AML-193 (cell line): ENCODE measurements at regions not wholly inside any gene's neighbourhood (a gene's known extent, or its start where the extent isn't known, plus 50 kb on each side); places are given as distances from the start of the nearest gene placed in this dataset.
"Not testable (repeated sequence)": the region's sequence is repeated elsewhere in the genome, so short reads cannot be mapped to it uniquely, and the experiment has no call there.

Experiments
- DNase-seq, 2 experiments: peaks; one replicate each; lab custom pipeline; 2025; lab: John Stamatoyannopoulos, UW

DNA sequence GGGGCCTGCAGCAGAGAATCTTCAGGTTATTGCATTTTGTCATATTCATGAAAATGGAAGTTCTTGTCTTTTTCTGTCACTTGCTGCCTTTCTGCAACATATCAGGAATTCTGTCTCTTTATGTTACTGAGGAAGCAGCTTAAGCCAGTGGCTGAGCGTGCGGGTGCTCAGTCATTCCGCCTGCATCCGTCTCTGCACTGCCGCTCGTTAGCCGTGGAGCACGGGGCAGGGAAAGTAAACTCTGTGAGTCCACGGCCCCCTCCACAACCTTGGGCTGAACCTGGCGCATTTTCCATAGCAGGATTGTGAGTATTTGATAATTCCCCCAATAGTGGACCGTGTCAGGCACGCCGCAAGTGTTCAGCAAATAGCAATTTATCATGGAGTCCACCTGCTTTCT, 1007.7 kb downstream of the BRD1 start:
- DNase-seq = no peak

DNA sequence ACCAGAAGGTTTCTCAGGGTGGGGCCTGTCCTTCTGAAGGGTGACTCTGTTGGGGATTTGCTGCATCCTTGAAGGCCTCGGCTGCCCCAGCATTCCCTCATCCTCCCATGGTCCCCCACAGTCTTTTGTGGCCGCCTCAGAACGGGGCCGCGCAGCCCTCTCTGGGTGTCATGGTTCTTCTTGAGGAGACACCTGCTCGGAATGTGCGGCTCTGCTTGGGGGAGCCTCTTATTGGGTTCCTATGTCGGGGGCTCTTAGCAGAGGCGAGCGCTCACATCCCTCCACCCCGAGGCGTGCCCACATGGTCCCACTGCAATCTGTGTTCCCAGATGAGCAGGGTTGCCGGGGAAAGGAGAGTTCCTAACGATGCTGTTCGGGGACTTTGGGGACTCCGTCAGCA, 1008.4 kb downstream of the BRD1 start:
- DNase-seq = no peak

DNA sequence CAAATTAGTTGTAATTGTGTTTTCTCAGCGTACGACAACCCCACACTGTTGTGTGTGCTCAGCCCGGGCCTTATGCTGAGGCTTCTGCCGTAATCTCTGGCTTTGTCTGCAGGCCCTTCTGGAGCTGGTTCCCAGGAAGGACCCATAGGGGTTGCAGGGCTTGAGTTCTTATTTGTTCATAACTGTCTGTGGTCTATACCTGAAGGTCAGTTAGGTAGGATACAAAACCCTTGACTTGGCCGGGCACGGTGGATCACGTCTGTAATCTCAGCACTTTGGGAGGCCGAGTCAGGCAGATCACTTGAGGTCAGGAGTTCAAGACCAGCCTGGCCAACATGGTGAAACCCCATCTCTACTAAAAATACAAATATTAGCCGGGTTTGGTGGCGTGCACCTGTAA, 1010.2 kb downstream of the BRD1 start:
- not testable (repeated sequence) for DNase-seq

DNA sequence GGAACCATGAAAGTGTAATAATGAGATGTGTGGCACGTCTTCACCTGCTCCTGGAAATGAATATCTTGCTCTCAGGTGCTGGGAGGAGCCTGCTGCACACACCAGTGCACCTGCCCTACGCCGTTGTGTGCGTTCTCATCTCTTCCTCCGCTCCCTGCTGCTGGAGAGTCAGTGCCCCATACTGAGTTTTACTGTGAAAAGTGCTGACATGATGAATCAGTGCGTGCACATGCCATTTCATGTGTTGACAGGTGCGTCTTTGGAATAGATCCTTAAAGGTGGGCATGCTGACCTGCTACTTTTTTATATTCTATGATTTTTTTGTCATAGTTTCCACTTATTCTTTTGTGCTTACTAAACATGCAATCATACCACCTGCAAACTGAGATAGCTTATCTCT, 1015.8 kb downstream of the BRD1 start:
- DNase-seq = no peak

DNA sequence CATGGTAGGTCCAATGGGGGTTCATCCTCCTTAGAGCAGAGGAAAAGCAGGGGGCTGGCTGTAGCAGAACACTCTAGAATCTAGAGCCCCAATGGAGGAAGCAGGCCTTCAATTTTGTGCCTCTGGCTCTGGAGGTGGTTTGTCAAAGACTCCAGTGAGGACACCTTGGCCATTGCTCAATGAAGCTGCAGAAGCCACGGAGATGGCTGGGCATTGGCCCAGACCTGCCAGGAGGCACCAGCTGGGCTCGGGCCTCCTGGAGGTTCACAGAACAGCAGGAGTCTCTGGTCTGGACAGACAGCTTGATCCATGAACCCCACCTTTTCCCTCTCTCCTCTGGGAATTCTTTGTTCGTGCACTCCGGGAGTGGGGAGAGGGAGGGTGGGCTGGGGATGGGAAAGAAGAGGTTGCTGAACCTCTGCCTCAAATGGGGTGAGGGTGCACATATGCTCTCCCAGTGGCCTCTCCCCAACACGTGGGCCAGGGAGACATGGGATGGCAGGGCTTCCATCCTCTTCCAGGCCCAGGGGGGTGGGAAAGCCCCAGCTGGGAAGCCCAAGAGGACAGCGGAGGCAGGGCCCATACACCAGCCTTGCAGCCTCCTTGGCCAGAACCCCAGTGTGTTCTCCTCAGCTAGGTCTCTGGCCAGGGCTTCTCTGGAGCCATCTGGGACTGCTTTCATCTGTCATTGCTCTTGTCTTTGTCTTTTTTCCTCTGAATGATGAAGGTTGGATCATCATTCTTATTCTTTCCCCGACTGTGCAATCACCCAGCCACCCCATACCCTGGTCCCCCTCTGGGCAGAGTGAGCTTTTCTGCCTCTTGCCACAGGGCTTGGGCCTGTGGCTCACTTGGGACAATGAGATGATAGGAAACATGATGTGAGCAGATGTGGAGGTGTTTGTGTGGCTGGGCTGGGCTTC, 1019.4 kb downstream of the BRD1 start:
- no peak for DNase-seq

DNA sequence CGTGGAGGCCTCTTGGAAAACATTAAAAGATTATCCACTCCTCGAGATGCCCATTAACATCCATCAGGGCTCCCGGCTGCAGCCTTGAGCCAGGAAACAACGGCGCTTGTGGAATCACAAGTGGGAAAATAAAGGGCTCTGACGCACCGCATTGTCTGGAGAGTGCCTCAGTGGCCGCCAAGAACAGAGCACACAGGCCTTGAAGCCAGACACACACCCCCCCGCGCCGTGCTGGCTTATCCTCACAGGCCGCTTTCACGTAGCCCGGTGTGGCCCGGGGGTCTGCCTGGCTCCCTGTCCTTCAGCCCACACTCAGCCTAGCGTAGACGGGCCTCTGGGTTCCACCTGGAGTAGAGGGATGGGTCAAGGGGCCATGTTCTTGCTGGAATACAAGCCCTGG, 1020.5 kb downstream of the BRD1 start:
- no peak for DNase-seq

DNA sequence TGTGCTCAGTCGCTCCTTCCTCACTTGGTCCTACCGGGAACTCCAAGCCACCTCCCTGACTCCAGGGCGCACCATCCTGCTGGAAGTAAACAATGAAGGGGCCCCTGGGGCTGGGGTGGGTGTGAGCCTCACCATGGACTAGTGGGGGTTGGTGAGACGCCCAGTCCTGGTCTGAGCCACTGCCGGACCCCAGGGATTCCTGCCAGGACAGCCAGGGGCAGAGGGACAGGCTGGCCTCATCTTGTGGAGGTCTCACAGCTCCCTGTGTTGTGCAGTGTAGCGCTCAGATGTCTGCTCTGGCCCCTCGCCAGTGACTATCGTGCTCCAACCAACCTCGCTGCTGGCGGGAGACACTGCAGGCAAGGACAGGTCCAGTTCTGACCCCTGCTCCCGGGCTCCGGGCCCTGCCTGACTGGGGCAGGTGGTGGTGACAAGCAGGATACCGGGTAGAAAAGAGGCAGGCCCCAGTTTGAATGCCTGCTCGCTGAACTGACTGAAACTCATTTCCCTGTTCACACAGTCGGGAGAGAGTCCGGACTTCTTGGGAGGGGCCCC, 1021.4 kb downstream of the BRD1 start:
- DNase-seq = no peak

DNA sequence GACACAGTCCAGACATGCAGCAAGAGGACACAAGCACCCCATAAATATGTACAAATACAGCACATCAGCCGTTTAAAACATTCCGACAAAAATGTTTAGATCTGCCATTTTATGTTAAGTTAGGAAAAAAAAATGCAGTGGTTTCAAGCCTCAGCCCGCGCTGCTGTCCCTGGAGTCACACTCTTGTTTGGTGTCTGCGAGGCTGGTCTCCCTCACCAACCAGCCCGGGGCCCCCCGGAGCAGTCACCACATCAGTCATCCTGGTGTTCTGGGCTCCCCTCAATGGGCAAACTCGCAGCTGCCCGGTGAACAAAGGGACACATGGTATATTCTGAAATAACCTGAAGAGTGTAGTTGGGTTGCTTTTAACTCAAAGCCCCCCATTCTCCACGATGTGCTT, 1022.2 kb downstream of the BRD1 start:
- no peak for DNase-seq

DNA sequence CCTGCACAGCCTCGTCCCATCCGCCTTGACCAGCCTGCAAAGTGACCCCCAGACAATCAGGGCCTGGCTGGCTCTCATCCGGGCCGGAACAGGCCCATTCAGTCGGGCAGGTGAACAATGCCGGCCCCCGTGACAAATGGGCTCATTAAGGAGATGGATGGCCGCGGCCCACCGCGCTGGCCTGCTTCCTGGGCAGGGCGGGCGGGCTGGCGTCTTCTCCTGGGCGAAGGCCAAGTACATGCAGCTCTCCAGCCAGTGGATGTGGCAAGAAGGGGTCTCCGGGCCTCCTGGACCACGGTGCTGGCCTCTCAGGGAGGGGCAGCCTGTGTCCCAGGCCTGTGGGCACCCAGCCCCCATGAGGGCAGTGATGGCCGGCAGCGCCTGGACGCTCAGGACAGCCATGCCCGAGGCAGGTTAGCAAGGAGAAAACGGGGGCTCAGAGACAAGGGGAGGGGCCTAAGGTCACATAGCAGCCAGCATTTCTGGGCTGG, 1022.8 kb downstream of the BRD1 start:
- DNase-seq = no peak

DNA sequence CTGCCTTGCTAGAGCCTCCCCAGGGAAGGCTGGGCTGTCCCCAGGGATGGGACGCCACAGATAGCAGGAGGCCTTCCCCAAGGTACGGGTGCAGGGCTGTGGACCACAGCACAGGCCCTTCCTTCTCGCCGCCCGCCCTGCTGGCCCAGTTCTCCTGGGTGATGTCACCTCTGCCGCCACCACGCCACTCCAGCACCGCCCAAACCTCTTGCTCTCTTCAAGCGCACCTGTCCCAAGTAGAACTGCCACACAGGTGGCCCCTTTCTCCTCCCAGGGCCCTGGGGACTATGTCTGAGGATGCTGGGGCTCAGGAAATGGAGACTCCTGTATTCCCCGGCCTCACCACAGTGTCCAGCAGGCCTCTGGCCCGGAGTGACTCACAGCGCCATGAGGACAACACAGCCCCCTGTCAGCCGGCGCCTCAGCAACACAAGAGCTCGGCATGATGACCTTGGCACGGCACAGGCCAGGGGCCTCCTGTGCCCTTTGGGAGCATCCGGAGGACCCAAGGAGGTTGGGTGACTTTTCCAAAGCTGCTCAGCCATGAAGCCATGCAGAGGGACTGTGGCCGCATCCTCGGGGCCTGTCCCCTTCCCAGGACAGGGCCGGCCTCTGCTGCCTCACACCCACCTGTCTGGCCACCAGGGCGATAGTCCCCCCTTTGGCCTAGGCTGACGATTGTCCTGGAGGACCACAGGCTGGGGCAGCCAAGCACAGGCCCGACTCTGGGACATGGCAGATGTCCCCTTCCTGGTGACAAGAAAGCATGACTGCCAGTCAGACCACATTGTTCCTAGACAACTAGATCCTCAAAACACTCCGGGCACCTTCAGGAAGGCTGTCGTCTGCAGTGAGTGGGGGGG, 1023.5 kb downstream of the BRD1 start:
- no peak for DNase-seq

DNA sequence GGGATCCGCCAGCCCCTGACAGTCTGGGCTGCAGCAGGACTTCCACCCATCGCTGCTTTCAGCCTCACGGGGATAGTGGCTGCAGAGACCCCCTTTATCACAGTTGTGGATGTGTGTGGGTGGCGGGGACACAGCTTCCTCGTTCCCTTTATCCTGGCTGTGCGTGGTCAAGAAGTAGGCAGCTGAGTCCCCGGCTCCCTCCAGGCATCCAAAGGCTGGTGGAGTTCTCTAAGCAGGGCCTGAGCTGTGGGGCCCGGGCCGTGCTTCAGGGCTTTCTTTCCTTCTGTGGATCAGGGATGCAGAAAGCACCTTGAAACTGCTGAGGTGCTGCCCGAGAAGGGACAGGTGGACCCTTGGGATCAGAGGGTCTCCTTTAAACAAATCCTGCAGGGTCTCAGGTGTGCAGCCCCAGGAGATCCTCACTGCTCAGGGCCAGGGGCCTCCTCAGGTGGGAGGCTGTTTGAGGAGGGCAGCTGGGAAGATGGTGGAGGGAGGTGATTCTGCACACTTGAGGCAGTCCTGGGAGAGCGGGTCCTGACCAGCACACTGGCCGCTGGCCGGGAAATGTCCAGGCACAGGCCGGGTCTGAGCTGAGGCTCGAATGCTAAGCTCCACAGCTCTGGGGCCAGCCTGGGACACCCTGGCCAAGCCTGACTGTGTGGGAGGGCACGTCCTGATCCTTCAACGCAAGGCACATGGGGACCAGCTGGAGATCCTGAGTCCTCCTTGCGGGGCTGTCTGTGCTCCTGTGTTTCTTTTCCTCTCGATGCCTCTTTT, 1024.3 kb downstream of the BRD1 start:
- no peak for DNase-seq

DNA sequence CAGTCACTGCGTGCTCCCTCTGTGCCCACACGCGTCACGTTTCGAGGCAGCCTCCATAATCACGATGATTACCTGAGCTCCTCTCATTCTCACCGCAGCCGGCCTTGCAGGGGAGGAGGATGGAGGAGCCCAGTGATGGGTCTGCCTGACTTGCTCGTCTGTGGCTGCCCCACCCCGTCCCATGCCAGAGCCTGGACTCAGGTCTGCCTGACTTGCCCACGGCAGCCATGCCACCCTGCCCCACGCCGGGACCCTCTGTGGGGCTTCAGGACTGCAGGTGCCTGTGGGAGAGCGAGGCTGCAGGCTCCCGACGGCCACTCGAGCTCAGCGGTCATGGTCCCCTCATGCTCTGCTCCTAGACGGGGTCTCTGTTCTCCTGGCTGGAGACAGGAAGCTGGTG, 1025.1 kb downstream of the BRD1 start:
- no peak for DNase-seq

DNA sequence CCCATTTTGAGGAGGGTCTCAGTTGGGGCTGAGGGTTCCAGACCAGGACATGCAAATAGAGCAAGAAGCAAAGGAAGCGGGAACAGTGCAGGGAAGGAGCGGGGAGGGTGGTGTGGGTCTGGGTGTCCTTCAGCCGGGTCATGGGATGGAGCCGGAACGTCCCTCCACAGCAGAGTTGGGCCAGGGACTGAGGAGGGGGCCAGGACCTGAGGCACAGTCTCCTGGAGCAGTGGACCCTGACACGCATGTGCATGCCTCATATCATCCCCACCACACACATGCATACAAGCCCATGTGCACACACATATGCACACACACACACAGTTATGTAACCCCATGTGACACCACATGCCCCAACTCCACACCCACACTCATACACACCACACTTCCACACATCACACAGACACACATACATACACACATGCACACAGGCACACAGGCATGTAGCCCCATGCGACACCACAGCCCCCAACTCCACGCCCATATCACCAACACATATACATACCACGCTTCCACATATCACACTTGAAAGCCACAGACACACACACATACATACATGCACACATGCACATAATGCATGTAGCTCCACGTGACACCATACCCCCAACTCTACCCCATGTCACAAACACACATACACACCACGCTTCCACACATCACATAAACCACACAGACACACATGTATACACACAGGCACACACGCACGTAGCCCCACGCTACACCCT, 1026.6 kb downstream of the BRD1 start:
- no peak for DNase-seq

DNA sequence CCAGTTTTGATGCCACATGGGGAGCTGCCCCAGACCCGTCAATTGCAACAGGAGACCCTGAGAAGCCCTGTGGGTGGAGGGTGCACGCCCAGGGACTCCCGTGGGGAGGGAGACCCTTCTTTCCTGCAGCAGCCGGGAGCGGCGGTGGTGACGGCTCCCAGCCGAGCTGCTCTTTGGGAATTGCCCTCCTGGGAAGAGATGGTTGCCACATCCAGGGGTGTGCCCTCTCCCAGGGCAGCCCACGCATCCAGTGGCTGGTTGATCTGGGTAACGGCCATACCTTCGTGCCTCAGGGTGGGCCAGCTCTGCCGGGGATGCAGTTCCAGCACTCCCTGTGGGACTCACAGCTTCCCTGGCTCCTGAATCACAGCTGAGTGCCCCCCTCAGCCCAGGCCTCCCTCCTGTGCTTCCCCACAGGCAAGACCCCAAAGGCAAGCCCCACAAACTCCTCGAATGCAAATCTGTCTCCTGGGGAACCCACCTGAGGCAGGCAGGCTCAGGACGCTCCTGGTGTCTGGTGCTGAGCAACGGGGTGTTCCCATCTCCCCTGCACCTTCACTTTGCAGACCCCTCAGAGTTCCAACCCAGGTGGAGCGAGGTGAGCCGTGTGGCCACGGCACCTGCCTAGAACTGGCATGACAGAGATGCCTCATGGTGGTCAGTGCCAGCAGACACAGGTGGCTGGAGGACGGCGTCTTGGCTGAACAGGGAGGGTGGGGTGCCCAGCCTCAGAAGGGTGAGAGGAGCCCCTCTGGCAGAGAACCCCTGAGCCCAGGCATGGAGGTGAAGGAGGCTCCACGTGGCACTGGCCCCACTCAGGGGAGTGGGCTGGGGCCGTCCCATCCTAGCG, 1027.4 kb downstream of the BRD1 start:
- DNase-seq = no peak

DNA sequence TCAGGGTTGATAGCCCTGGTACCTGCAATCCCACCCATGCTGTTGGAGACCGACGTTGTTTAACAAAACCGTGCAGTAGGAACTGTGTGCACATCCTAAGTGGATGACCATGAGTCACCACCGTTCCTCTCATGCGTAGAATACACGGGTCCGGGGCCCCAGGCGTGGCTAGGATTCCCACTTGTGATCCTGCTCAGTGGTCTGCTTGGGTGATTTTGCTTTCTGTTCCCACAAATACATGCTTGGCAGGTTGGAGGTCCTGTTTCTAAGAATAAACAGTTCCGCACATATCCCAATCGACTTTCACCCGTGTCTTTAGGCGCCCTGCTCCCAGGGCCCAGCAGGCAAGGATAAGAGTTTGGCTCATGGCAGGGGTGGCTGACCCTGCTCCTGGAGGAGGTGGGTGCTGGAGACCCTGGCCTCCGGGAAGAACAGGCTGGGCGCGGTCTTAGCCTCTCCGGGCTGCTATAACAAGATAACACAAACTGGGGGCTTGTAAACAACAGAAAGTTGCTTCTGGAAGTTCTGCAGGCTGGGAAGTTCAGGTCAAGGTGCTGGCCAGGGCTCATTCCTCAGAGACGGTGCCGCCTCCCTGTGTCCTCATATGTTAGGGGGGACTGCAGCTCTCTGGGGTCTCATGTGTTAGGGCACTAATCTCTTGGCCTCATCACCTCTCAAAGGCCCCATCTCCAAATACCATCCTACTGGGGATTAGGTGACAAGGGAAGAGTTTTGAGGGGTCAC, 1028.3 kb downstream of the BRD1 start:
- no peak for DNase-seq

DNA sequence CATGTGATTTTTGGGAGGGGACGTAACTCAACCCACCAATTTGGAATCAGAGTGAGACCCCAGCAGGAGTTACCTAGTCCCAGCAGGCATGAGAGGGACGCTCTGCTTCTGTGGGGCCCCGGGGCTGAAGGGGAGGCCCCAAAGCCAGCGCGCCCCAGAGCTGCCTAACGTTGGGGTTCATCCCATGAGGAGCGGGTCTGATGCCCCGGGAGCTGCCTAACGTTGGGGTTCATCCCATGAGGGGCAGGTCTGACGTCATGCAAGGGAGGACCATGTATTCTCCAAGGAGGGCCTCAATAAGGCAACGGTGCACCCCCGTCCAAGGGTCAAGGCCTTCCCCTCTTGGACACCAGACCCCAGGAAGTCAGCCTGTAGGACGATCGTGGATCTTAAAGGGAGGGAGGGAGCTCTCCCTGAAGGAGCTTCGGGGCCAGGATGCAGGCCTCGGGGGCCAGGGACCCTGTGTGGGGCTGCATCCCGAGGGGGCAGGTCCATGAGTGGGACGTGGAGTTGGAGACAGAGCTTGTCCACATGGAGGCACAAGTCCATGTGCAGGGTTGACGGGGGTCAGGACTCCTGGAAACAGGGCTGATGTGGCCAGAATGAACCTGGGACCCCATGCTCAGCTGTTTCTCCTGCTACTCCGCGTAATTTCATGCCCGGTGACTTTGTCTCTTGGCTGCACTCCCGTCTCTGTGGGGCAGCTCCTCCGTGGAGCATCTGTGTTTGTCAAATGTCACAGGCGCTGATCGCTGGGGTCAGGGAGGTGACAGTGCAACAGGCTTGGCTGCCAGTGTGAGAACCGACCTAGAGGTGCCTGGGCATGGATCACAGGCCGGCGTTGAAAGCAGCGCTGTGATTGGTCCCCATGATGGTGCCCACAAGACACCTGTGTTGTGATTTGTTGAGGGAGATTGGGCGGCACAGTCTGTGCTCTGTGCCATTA, 1029.1 kb downstream of the BRD1 start:
- DNase-seq = no peak

DNA sequence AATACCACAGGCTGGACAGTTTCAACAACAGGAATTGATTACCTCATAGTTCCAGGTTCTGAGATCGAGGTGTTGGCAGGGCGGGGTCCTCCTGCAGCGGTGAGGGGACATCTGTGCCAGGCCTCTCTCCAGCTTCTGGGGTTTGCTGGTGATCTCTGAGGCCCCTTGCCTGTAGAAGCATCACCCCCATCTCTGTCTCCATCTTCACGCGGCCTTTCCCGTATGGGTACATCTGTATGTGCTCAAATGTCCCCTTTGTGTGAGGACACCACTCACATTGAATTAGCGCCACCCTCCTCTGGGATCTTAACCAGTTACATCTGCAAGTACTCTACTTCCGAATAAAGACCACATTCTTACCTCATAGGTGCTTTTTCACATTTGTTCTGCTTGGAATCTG, 1029.9 kb downstream of the BRD1 start:
- no peak for DNase-seq

DNA sequence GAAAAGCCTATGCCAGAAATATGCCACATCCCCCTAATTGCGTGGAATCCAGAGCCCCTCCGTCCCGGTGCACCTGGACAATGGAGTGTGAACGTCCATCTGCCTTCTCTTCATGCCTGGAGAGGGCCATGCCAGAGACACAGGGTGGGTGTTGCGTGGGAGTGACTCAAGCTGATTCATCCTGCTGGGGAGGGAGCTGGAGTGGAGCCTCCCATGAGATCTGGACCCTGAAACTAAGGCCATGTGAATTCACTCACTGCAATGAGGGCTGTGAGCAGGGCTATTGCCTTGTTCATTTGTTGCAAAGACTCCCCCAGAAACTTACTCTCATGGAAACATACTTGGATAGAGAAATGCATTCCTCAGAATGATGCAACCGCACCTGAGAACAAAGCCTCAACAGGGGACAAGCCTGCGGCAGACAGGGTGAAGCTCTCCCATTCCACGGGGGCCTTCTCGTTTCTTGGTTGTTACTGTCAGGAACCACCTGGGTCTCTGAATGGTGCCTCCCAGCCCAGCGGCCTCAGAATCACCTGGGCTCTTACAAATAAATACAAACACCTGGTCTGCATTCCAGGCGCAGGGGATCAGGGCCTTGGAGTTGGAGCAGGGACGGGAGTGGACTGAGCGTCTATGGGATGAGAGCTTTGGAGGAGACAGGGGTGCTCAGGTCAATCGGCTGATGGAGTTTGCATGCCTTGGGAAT, 1031.2 kb downstream of the BRD1 start:
- no peak for DNase-seq
